Glomerular endothelial cell (primary cell): ENCODE measurements at regions not wholly inside any gene's neighbourhood (a gene's known extent, or its start where the extent isn't known, plus 50 kb on each side); places are given as distances from the start of the nearest gene placed in this dataset.

Source experiments
- DNase-seq: peaks from one replicate; pipeline ENCODE4 v3.0.0-alpha.2; 2011; ENCODE audit warnings: low read depth, low spot score; ENCODE audit errors: extremely low read depth

- DNase-seq, result no peak
Observed at GRCh38 chr14:34220921-34221320, 241.1 kb downstream of the SPTSSA start.

- no peak for DNase-seq
Observed at GRCh38 chr14:34220378-34220706, 241.7 kb downstream of the SPTSSA start.

- no peak for DNase-seq
Observed at GRCh38 chr14:34219661-34220377, 242.2 kb downstream of the SPTSSA start.

DNA sequence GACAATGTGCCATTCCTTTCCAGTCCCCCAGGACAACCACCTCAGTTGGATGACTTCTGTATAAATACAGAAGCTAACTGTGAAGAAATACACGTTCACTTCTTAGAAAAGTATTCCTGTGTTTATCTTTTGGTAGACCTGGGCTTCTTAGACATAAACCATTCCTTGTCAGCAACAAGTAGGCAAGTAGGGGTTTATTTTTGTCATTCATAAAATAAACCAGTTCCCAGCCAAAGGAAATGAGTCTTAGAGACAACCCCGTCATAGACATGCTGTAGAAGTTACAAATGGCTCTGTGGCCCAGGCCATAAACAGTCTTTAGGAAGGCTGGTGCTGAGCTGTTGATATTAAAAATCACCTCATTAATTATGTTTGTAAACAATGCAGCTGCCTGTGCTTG, 243.2 kb downstream of the SPTSSA start:
- DNase-seq, result no peak

GRCh38 chr14:34214961-34215360, 247.1 kb downstream of the SPTSSA start:
- DNase-seq, result no peak

GRCh38 chr14:34213332-34213731, 248.7 kb downstream of the SPTSSA start:
- no peak for DNase-seq

GRCh38 chr14:34212172-34212929, 249.7 kb downstream of the SPTSSA start:
- no peak for DNase-seq

DNA sequence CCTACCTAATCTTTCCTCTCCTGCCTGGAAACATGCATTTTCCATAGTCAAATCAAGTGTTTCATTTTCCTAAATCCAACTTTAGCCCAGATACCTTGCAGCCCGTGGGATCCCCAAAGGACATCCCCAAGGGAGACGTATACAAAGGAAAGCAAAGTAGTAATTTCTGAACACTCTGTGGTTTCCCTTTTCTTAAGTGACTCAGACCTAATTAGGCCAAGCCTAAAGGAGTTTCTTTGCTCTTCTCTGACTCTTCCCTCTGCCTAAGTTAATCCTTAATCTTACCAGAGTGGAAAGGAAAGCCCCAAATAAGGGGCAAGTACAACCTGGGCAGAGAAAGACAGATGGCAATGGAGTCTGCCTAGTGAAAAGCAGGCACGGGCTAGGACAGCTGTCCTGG, 250.3 kb downstream of the SPTSSA start:
- no peak for DNase-seq

- no peak for DNase-seq
Observed at GRCh38 chr14:34208532-34208931, 253.5 kb downstream of the SPTSSA start.

DNA sequence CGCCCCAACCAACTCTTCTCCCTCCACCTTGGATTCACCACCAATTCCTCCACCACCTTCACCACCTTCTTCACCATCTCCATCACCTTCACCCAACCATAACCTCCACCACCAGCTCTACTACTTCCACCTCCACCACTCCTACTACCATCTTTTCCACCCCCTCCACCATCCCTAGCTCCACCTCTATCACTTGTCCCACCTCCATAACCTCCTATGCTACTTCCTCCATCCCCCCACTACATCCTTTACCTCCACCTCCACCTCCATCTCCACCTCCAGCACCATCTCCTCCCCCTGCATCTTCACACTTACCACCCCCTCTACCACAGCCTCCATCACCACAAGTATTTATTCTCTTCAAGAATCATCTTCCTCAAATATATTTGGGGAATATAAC, 254.9 kb upstream of the EGLN3 start:
- no peak for DNase-seq

DNA sequence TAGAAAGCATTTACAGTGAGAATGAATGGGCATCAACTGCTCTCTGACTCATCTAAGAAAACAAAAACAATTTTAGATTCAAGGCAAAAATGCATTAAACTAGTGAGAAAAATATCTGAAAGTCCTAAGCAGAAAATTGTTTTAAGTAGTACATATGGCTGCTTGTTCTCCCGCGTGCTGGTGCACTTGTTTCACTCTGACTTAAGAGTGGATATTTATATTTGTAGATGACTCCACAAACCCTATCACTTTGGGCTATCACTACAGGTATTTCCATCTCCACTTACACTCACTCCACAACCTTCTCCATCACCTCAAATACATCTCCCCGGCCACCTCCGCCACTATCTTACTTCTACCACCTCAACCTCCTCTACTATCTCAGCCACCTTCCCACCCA, 253.9 kb upstream of the EGLN3 start:
- no peak for DNase-seq

- DNase-seq, result no peak
Observed at GRCh38 chr14:34203251-34203722, 252.4 kb upstream of the EGLN3 start.

- DNase-seq, result no peak
Observed at GRCh38 chr14:34201909-34202637, 251.2 kb upstream of the EGLN3 start.

DNA sequence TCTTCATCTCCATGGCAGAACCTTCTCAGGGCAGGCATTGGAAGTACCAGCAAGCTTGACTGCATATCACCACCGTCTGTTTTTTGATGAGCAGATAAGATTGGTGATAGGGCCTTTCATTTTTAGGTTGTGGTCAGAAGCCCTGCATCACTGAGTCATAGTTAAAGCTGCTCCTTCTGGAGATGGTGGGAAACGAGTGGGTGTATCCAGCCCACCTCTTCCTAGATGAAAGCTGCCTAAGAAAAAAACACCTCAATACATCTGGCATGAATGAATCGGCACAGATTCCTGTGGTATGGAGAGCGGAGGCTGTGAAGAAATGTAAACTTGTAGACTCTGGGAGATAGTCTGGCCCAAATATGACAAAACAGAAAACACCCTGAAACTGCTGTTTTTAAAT, 248.7 kb upstream of the EGLN3 start:
- no peak for DNase-seq

GRCh38 chr14:34198096-34198495, 247.2 kb upstream of the EGLN3 start:
- no peak for DNase-seq

DNA sequence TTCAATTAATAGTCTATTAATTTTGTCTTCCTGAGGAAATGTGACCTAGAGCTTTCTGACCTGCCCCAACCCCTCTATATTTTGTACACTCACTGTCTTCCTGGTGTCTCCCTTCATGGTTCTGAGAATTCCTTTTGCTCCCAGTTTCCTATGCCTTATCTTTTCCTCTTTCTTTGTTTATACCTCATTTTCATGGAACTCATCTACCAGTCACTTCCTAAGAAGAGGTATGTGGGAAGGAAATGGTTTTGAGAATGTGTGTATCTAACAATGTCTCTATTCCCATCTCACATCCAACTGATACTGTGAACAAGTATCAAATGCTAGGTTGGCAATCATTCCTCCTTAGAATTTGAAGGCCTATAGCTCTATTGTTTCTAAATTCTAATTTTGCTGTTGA, 245.1 kb upstream of the EGLN3 start:
- no peak for DNase-seq

DNA sequence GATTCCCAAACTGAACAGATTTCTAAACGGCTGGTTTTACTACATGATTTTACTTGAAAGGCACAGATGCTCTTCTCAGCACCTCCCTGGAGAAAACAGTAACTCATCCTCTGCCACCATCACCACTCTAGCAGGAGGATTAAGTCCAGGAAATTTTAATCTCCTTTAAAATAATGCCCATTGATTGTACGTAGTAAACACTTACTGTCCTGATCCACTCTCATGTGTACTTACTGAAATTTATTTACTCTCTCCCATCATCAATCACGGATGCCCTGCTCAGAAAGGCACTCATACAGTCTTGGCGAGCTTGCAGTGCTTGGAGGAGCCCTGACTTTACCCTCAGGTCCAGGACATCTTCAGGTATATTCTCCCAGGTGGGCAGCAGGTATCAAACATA, 239.8 kb upstream of the EGLN3 start:
- no peak for DNase-seq

DNA sequence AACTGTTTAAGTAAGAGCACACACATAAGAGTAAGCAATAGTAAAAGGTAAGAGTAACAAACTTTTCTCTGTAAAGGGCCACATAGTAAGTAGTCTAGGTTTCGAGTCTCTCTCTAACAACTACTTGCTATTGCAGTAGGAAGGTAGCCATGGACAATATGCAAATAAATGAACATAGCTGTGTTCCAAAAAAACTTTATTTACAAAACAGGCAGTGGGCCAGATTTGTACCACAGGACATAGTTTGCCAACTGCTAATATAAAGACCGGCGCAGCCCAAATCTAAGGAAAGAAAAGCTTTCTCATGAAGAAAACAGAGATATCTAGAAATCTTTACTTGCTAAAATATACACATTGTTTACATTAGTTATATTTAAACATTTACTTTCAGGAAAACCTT, 239.0 kb upstream of the EGLN3 start:
- DNase-seq, result no peak

DNA sequence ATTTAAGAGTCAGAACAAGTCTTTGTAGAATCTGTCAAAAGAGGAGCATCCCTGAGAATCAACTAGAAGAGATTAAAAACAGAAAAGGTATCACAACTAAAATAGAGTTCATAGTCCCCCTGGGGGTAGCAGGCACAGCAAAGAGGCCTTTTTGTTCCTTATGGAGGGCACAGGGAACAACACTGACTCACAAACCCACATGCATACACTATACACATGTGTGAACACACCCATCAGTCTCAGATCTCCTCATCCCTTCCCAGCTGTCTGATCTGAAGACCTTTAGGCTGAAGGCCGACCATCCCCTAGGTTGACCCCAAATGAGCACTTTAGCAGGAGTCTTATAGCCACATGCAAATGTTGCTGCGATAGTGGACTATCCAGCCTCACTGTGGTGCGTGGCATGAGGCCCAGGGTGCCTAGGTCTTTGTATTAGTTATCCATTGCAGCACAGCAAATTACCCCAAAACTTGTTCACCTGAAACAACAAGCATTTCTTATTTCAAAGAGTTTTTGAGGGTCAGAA, 236.7 kb upstream of the EGLN3 start:
- no peak for DNase-seq

- no peak for DNase-seq
Observed at GRCh38 chr14:34187061-34187460, 236.2 kb upstream of the EGLN3 start.

GRCh38 chr14:34184126-34184525, 233.3 kb upstream of the EGLN3 start:
- DNase-seq, result no peak

DNA sequence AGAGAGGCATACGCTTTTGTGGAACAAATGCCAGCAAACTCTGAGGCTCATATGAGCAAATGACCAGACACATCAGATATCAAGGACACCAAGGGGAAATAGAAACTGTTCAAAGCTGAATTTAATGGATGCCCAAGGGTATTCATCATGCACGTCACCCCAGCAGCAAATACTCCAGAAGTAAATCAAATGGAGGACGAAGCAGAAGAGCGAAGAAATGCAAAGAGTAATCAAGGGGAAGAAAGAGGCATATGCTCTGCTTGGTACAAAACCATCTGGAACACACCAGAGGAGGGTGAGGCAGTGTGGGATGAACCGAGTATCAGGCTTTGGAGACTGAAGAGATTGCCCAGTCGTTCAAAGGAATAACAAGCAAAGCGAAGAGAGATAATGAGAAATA, 232.6 kb upstream of the EGLN3 start:
- DNase-seq, result no peak
